Thyroid gland (tissue), 4 donors: ENCODE measurements at regions not wholly inside any gene's neighbourhood (a gene's known extent, or its start where the extent isn't known, plus 50 kb on each side); places are given as distances from the start of the nearest gene placed in this dataset.

Source experiments
- DNase-seq, 2 donors: peaks; one replicate each; pipeline ENCODE4 v3.0.0-alpha.2; 2019
- H3K27ac ChIP-seq, 3 donors: fragments of 200-600 bp; sonication (generic); 1 replicate in 2 of 3; 2 replicates in 1 of 3; pipeline ENCODE4 v1.5.1; 2016 to 2019; ENCODE audit warnings: mild to moderate bottlenecking in 1 of 3, moderate library complexity in 1 of 3
- H3K27me3 ChIP-seq: fragments of 200-600 bp; sonication (generic); one replicate; pipeline ENCODE4 v1.5.1; 2019
- H3K36me3 ChIP-seq, 2 donors: fragments of 200-600 bp; sonication (generic); one replicate each; pipeline ENCODE4 v1.5.1; 2016 to 2019
- H3K4me1 ChIP-seq, 2 donors: fragments of 200-600 bp; sonication (generic); one replicate each; pipeline ENCODE4 v1.5.1; 2017 to 2019
- H3K4me3 ChIP-seq, 3 donors: fragments of 200-600 bp; sonication (generic); replicated peaks in 1 of 3; 1 replicate in 2 of 3; 2 replicates in 1 of 3; pipeline ENCODE4 v1.5.1; 2016; ENCODE audit warnings: mild to moderate bottlenecking in 1 of 3
- H3K9me3 ChIP-seq: fragments of 200-600 bp; sonication (generic); one replicate; pipeline ENCODE4 v1.5.1; 2017
- POLR2A ChIP-seq, 2 donors: fragments of 450-650 bp; IDR thresholded peaks; one replicate each; pipeline ENCODE4 v1.6.1; 2017; ENCODE audit warnings: antibody characterized with exemption in 2 of 2, mild to moderate bottlenecking in 2 of 2, moderate library complexity in 1 of 2
- WGBS, 2 donors: methylation state at CpG; one replicate each; pipeline ENCODE4 v1.1.5; 2017; 5-methylcytosine and 5-hydroxymethylcytosine counted together
- intact Hi-C: fragments of 100-400 bp; cut with DNase I; formaldehyde crosslinking; loops from one replicate; pipeline ENCODE4 v1.15.1; 2023
- TF ChIP-seq, protein P1 (sequence below), 6 experiments: fragments of 200-600 bp in 3 of 6; fragments of 450-650 bp in 3 of 6; sonication (generic) in 3 of 6; IDR thresholded peaks; one replicate each; pipeline ENCODE4 v1.5.1; 2016 to 2019; ENCODE audit warnings: antibody characterized with exemption in 6 of 6, mild to moderate bottlenecking in 2 of 6, inconsistent platforms in 1 of 6, moderate library complexity in 1 of 6

DNA sequence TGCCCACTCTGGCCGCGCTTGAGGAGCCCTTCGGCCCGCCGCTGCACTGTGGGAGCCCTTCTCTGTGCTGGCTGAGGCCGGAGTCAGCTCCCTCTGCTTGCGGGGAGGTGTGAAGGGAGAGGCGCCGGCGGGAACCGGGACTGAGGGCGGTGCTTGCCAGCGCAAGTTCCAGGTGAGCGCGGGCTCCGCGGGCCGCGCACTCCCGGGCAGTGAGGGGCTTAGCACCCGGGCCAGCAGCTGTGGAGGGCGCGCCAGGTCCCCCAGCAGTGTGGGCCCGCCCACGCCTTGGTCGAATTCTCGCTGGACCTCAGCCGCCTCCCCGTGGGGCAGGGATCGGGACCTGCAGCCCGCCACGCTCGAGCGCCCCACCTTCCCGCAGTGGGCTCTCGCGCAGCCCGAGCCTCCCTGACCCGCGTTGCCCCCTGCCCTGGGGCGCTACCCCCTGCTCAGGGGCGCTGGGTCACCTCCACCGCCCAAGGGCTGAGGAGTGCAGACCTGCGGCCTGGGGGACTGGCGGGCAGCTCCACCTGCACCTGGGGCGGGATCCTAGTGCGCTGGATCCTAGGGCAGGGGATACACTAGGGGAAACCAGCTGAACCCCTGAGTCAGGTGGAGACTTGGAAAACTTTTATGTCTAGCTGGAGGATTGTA, 97.3 kb downstream of the CD8B2 start:
- Histone ChIP-seq H3K27me3 (no peaks in the 10 kb centered on the region), H3K9me3 (no peaks in the 10 kb centered on the region), H3K4me1 (peaks cover 0 to 5% of the 10 kb centered on the region in 2 donors), H3K36me3 (no peaks in the 10 kb centered on the region), H3K27ac (no peak overlapping the region), H3K4me3 (no peak overlapping the region)
- TF ChIP-seq POLR2A (IDR thresholded peaks at IDR 0.05), result no peak
- DNase-seq, result peak in 1 of 2 donors; percentile 23
- intact Hi-C loops, result loop anchor here (10.0 kb wide), 1 partner anchor 480 kb away; no protein-coding TSS in a partner anchor
- WGBS, 2 donors, result 69 to 71% methylated on average over 27 to 28 of the region's 47 CpGs

DNA sequence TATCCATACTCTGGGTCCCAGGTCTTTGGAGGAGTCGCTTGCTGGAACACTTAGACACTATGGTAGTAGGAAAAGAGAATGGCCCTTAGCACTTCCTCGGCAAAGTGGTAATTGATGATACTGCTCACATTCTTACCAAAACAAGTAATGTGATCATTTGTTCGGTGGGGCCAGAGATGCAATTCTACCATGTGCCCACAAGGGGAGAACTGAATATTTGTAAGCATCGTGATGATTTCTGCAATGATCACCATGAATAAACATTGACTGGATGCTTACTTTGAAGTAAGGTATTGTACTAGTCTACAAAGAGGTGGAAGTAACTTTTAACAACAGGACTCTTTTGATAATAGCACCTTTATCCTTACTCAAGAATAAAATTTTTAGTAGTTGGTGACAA, 109.7 kb downstream of the CD8B2 start:
- 53 to 57% methylated on average over 4 of the region's 4 CpGs for WGBS, 2 donors

DNA sequence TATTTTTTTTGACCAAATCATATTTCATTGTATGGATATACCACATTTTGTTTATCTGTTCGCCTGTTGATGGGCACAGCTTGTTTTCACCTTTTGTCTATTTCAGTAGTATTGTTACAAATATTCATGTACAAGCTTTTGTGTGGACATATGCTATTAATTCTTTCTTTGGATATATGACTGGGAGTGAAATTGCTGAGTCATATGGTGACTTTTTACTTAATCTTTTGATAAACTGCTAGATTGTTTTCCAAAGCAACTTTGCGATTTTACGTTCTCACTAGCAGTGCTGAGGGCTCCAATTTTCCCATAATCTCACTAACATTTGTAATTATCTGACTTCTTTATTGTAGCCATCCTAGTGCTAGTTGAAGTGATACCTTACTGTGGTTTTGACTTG, 112.4 kb downstream of the CD8B2 start:
- Histone ChIP-seq H3K4me1 (no peaks in the 10 kb centered on the region), H3K27me3 (no peaks in the 10 kb centered on the region), H3K4me3 (no peak overlapping the region), H3K36me3 (no peaks in the 10 kb centered on the region), H3K9me3 (no peaks in the 10 kb centered on the region), H3K27ac (no peak overlapping the region)
- intact Hi-C loops, result no loop called here
- TF ChIP-seq, protein P1, sequence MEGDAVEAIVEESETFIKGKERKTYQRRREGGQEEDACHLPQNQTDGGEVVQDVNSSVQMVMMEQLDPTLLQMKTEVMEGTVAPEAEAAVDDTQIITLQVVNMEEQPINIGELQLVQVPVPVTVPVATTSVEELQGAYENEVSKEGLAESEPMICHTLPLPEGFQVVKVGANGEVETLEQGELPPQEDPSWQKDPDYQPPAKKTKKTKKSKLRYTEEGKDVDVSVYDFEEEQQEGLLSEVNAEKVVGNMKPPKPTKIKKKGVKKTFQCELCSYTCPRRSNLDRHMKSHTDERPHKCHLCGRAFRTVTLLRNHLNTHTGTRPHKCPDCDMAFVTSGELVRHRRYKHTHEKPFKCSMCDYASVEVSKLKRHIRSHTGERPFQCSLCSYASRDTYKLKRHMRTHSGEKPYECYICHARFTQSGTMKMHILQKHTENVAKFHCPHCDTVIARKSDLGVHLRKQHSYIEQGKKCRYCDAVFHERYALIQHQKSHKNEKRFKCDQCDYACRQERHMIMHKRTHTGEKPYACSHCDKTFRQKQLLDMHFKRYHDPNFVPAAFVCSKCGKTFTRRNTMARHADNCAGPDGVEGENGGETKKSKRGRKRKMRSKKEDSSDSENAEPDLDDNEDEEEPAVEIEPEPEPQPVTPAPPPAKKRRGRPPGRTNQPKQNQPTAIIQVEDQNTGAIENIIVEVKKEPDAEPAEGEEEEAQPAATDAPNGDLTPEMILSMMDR (IDR thresholded peaks at IDR 0.05), result no peak
- TF ChIP-seq POLR2A (IDR thresholded peaks at IDR 0.05), result no peak
- DNase-seq, result no peak
- WGBS, 2 donors, result 95% methylated on average over 3 of the region's 3 CpGs

More for the DNA sequence above, 109.7 kb downstream of the CD8B2 start:
- intact Hi-C loops, result no loop called here
- Histone ChIP-seq H3K36me3 (no peaks in the 10 kb centered on the region), H3K27me3 (no peaks in the 10 kb centered on the region), H3K4me3 (no peak overlapping the region), H3K27ac (no peak overlapping the region), H3K9me3 (no peaks in the 10 kb centered on the region), H3K4me1 (no peaks in the 10 kb centered on the region)
- TF ChIP-seq POLR2A (IDR thresholded peaks at IDR 0.05), result no peak
- TF ChIP-seq, protein P1 (IDR thresholded peaks at IDR 0.05), result peak in 2 of 6 experiments; percentile 20 to 43
- DNase-seq, result no peak

DNA sequence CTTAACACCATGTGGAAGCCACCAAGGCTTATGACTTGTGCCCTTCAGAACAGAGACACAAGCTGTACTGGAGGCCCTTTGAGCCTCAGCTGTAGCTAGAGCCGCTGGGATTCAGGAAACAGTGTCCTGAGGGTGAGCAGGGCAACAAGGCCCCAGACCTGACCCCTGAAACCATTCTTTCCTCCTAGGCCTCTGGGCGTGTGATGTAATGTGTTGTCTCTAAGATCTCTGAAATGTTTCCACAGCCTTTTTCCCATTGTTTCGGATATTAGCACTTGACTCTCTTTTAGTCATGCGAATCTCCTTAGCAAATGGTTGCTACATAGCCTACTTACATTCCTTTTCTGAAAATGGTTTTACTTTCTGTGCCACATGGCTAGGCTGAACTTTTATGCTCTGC, 114.9 kb downstream of the CD8B2 start:
- H3K27me3 ChIP-seq, result no peaks in the 10 kb centered on the region
- H3K27ac ChIP-seq, result no peak overlapping the region
- TF ChIP-seq POLR2A (IDR thresholded peaks at IDR 0.05), result no peak
- TF ChIP-seq, protein P1 (IDR thresholded peaks at IDR 0.05), result no peak
- no peaks in the 10 kb centered on the region for H3K9me3 ChIP-seq
- H3K4me1 ChIP-seq, result no peaks in the 10 kb centered on the region
- no peak for DNase-seq
- no peak overlapping the region for H3K4me3 ChIP-seq
- WGBS, 2 donors, result 93 to 96% methylated on average over 4 of the region's 4 CpGs
- H3K36me3 ChIP-seq, result no peaks in the 10 kb centered on the region
- intact Hi-C loops, result no loop called here

DNA sequence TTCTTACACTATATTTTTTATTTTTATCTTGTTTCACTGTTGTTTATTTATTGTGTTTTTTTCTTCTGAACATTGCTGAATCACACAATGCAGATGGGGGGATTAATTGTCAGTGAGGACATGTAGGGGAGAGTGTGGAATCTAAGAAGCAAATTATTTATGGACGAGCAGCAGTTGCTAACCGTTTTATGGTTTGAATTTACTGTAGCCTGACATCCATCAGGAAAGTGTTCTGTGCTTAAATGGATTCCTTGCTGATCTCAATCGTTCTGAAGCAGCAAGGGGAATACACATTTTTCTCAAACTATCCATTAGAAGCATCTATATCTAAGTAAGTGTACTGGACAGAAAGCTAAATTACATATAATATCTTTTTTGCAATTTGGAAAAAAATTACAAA, 119.5 kb downstream of the CD8B2 start:
- no peak for DNase-seq
- intact Hi-C loops, result no loop called here
- Histone ChIP-seq H3K27ac (no peak overlapping the region), H3K27me3 (no peaks in the 10 kb centered on the region), H3K4me1 (no peaks in the 10 kb centered on the region), H3K36me3 (no peaks in the 10 kb centered on the region), H3K4me3 (no peak overlapping the region), H3K9me3 (no peaks in the 10 kb centered on the region)
- 79 to 83% methylated on average over 3 of the region's 3 CpGs for WGBS, 2 donors
- TF ChIP-seq, protein P1 (IDR thresholded peaks at IDR 0.05), result no peak
- no peak for TF ChIP-seq POLR2A (IDR thresholded peaks at IDR 0.05)
